Thoracic aorta (tissue), 2 donors: ENCODE measurements at regions not wholly inside any gene's neighbourhood (a gene's known extent, or its start where the extent isn't known, plus 50 kb on each side); places are given as distances from the start of the nearest gene placed in this dataset.
"Not testable (repeated sequence)": the region's sequence is repeated elsewhere in the genome, so short reads cannot be mapped to it uniquely, and the experiment has no call there.

Source experiments
- ATAC-seq: fragments of 150-250 bp; one replicate; pipeline ENCODE4 v1.8.0; 2017; ENCODE audit warnings: low read depth; ENCODE audit not compliant: insufficient number of reproducible peaks, low FRiP score
- DNase-seq: peaks from one replicate; pipeline ENCODE4 v3.0.0-alpha.2; 2020; ENCODE audit warnings: low spot score
- H3K27ac ChIP-seq, 2 donors: fragments of 200-600 bp; sonication (generic); 1 replicate in 1 of 2; 2 replicates in 1 of 2; pipeline ENCODE4 v1.5.1; 2016; ENCODE audit warnings: mild to moderate bottlenecking in 2 of 2, moderate library complexity in 2 of 2
- H3K27me3 ChIP-seq: fragments of 200-600 bp; sonication (generic); replicated peaks from 2 replicates; pipeline ENCODE4 v1.6.0; 2016; ENCODE audit warnings: mild to moderate bottlenecking; ENCODE audit not compliant: insufficient read depth
- H3K36me3 ChIP-seq: fragments of 200-600 bp; sonication (generic); one replicate; pipeline ENCODE4 v1.5.1; 2016
- H3K4me1 ChIP-seq, 2 donors: fragments of 200-600 bp; sonication (generic); 1 replicate in 1 of 2; 2 replicates in 1 of 2; pipeline versions ENCODE4 v1.5.1 to v1.6.0; 2016; ENCODE audit warnings: low read depth in 2 of 2, mild to moderate bottlenecking in 1 of 2; ENCODE audit not compliant: control insufficient read depth in 1 of 2
- H3K4me3 ChIP-seq: fragments of 200-600 bp; sonication (generic); 2 replicates; pipeline ENCODE4 v1.5.1; 2016; ENCODE audit warnings: mild to moderate bottlenecking
- H3K9me3 ChIP-seq: fragments of 200-600 bp; sonication (generic); 2 replicates; pipeline ENCODE4 v1.5.1; 2016

DNA sequence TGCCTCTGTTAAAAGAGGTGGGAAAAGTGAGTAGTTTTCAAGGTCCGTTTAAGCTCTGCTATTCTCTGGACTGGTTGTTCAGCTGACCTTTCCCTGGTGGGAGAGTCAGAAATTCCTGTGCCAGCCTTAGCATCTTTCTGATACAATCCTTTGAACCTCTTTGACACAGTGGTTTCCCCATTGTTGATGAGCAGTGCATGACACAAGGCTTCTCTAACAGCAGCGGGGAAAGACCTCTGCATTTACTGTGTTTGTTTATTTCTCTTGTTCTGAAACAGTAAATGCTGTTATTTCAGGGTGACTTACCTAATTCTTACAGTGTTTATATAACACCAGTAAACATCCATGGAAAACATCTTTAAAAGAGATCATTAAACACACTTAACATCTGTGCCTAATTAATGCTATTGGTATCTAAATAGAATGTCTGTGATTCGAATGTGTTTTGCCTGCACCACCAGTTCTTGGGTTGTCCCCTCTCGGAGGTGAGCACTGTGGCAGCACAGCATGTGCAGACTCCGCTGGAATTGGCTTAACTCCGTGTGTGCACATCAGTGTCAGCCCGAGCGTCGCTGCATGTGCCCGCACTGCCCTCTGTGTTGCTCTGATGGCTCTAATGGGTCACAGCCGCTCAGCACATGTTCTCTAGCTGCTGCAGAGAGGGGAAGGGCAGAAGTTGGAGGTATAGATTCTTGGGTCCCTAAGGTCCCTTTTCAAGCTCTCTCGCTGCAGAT, 104.3 kb downstream of the TBC1D26 start:
- H3K27me3 ChIP-seq, H3K27ac ChIP-seq, ATAC-seq, H3K9me3 ChIP-seq, H3K4me1 ChIP-seq, H3K4me3 ChIP-seq, DNase-seq, H3K36me3 ChIP-seq: not testable (repeated sequence)

DNA sequence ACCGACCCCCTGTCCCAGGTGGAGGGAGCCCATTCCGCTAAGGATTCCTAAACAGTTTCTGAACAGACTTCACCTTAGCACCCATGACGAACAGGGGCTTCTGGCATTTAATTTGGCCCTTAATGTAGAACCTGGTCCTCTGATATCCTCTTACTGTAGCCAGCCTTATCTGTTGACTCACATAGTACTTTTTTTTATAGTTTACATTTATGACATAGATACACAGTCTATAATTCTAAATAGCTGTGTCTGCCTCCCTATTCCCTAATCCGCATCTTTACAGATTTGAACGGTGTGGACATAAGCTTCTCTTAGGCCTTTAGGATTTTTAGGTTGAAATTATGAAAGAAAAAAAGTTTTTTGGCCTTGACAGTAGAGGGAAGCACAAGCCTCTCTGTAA, 104.9 kb downstream of the TBC1D26 start:
- not testable (repeated sequence) for DNase-seq, H3K27me3 ChIP-seq, H3K4me1 ChIP-seq, H3K36me3 ChIP-seq, H3K4me3 ChIP-seq, ATAC-seq, H3K27ac ChIP-seq, H3K9me3 ChIP-seq

DNA sequence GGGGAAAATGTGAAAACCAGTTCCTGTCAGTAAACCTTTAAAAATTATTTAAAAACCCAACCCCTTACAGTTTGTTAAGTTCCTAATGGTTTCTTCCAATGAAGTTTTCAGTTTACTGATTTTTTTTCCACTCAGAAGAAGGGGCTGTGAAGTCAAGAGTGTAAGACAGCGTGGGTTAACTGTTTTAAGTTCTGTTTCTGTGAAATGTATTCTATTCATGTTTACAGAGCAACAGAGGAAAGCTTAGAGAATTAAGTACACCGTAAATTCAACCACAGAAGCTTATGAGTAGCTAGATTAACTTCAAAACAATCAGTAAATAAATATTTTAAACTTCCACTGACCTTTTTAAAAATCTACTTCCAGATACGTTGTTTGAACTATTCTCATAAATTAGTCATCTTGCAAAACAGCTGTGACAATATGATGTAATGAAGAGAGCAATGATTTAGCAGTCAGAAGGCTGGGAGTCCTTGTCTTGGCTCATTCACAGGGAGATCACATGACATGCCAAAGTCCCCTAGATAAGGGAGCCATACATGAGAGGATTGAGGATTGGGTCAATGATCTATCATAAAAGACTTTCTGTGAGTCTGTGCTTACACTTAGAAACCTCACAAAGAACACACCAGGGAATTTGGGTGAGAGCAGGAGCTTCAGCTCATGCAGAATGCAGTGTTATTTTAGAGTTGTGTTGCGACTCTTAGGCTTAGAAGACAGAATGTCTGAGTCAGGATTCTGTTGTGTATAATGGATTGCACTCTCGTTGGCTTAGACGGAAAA, 97.3 kb upstream of the ADORA2B start:
- not testable (repeated sequence) for ATAC-seq, H3K27me3 ChIP-seq, H3K4me1 ChIP-seq, H3K27ac ChIP-seq, H3K9me3 ChIP-seq, DNase-seq, H3K36me3 ChIP-seq, H3K4me3 ChIP-seq

DNA sequence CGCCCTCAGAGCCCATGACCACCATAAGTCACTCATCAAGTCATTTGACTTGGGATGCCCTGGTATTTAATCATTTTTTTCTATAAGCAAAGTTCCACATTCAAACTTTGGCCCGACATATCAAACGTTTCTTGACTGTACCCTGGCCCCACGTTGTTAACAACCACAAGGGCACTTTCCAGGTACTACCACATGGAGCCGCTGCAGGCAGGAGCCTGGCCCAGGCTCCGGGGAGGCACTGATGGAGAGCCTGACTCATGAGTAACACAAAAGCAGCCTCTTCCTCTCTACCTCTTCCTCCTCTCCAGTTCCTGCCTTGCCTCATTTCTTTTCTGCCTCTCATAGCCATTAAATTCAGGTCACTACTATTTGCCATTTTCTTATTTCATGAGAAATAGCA, 95.9 kb upstream of the ADORA2B start:
- not testable (repeated sequence) for H3K27ac ChIP-seq, ATAC-seq, DNase-seq, H3K9me3 ChIP-seq, H3K27me3 ChIP-seq, H3K36me3 ChIP-seq, H3K4me3 ChIP-seq, H3K4me1 ChIP-seq

DNA sequence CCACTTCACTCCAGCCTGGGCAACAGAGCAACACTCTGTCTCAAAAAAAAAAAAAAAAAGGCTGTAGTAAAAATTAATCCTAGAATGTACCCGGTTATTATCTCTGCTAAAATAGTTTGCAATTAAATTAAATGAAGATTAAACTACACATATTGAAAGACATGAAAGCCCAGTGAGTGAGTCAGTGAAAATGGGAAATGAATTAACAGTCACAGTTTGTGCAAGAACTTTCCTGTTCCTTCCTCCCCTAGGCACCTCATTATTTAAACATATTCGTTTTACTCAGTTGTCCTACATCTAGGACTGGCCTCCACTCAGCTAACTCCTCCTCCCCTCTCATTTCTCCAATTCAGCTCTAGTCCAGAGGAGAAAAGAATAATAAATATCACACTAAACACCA, 94.9 kb upstream of the ADORA2B start:
- not testable (repeated sequence) for H3K36me3 ChIP-seq, H3K27ac ChIP-seq, ATAC-seq, H3K27me3 ChIP-seq, DNase-seq, H3K9me3 ChIP-seq, H3K4me1 ChIP-seq, H3K4me3 ChIP-seq

DNA sequence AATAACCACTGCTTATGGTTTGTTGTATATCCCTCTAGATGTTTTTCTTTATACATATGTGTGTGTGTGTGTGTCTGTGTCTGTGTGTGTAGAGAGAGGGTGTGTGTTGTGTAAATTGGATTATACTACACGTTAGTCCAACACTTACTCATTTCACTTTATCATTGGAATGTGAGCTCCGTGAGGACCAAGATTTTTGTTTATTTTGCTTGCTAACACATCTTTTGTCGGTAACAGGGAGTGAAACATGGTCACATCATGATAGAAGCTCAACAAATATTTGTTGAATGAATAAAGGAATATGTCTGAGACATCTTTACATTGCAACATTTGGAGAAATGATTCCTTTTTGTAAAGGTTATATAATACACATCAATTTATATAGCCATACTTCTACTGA, 94.2 kb upstream of the ADORA2B start:
- H3K9me3 ChIP-seq, DNase-seq, ATAC-seq, H3K36me3 ChIP-seq, H3K4me1 ChIP-seq, H3K4me3 ChIP-seq, H3K27ac ChIP-seq, H3K27me3 ChIP-seq: not testable (repeated sequence)

DNA sequence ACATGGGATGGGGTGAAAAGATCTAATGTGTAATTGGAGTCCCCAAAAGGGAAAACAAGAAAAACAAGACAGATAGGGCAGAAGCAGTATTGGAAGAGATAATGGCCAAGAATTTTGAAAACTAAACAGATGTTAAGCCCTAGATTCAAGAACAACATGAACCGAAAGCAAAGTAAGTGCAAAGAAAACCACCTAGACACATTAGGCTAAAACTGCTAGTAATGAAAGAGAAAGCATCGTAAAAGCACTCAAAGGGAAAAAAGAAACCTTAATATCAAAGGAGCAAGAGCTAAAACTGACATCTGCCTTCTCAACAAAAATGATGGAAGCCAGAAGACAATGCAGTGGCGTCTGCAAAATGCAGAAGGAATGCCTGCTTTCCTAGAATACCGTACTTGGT, 92.1 kb upstream of the ADORA2B start:
- not testable (repeated sequence) for H3K4me3 ChIP-seq, ATAC-seq, H3K27ac ChIP-seq, DNase-seq, H3K36me3 ChIP-seq, H3K4me1 ChIP-seq, H3K27me3 ChIP-seq, H3K9me3 ChIP-seq

DNA sequence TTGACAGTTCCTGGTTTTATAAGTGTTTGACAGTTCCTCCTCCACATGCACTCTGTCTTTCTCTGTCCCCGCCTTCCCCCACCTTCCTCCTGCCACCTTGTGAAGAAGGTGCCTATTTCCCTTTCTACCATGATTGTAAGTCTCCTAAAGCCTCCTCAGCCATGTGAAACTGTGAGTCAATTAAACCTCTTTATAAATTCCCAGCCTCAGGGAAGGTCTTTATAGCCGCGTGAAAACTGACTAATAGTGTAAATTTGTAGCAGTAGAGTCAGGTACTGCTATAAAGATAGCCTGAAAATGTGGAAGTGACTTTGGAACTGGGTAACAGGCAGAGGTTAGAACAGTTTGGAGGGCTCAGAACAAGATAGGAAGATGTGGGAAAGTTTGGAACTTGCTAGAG, 88.7 kb upstream of the ADORA2B start:
- H3K27ac ChIP-seq, DNase-seq, H3K36me3 ChIP-seq, ATAC-seq, H3K4me1 ChIP-seq, H3K4me3 ChIP-seq, H3K27me3 ChIP-seq, H3K9me3 ChIP-seq: not testable (repeated sequence)

DNA sequence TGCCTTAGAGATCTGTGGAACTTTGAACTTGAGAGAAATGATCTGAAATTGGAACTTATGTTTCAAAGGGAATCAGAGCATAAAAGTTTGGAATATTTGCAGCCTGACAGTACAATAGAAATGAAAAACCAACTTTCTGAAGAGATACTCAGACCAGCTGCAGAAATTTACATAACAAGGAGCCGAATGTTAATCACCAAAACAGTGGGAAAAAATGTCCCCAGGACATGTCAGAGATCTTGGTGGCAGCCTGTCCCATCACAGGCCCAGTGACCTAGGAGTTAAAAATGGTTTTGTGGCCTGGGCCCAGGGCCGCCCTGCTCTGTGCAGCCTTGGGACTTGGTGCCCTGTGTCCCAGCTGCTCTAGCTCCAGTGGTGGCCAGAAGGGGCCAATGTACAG, 88.2 kb upstream of the ADORA2B start:
- not testable (repeated sequence) for H3K9me3 ChIP-seq, H3K4me1 ChIP-seq, H3K27me3 ChIP-seq, H3K36me3 ChIP-seq, DNase-seq, H3K4me3 ChIP-seq, H3K27ac ChIP-seq, ATAC-seq

DNA sequence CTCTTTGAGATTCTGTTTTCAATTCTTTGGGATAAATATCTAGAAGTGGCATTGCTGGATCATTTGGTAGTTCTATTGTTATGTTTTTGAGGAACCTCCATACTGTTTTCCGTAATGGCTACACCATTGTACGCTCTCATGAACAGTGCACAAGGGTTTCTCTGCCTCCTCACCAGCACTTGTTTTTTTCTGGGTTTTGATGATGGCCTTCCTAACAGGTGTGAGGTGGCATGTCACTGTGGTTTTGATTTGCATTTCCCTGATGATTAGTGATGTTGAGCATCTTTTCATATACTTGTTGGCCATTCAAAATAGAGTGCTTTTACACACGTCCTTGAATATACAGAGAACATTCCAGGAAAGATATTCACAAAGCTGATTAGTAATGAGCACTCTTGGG, 86.8 kb upstream of the ADORA2B start:
- H3K27ac ChIP-seq, H3K4me3 ChIP-seq, H3K9me3 ChIP-seq, H3K4me1 ChIP-seq, H3K36me3 ChIP-seq, DNase-seq, ATAC-seq, H3K27me3 ChIP-seq: not testable (repeated sequence)

DNA sequence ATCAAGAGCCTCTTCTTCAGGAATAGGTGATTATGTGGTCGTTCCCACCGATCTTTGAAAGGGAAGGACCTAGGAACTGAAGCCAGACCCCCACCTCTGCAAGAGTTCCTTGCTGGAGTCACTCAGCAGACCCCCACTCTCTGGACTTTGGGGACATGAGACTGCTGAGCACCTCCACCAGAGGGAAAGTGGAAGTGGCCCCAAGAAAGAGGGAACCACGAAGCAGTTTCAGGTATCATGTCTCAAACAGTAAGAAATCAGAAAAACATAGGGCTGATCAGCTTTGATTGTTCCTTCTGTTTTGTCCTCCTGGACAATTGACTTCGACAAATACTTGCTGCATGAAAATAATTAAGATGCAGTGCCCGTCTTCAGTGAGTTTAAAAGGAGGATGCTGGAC, 84.2 kb upstream of the ADORA2B start:
- not testable (repeated sequence) for DNase-seq, H3K27ac ChIP-seq, H3K36me3 ChIP-seq, H3K27me3 ChIP-seq, H3K4me3 ChIP-seq, H3K9me3 ChIP-seq, ATAC-seq, H3K4me1 ChIP-seq

DNA sequence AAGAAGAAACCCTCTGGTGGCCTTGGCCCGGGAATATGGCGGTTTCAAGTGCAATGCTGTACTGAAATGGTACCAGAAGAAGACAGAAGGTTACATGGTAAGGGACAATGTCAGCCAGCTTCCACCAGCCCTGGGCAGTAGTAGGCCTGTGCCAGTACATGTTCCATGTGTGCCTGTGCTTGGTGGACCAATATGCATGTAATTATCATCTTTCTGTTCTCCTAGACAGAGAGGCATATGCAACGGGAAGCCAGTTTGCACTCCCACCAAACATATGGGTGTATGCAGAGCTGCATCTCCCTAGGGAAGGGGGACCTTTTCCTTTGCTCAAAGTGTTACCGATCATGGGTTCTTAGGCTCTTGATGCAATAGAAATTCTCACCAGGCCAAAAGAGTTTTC, 80.9 kb upstream of the ADORA2B start:
- not testable (repeated sequence) for H3K4me1 ChIP-seq, H3K27ac ChIP-seq, H3K27me3 ChIP-seq, H3K9me3 ChIP-seq, ATAC-seq, H3K4me3 ChIP-seq, DNase-seq, H3K36me3 ChIP-seq

DNA sequence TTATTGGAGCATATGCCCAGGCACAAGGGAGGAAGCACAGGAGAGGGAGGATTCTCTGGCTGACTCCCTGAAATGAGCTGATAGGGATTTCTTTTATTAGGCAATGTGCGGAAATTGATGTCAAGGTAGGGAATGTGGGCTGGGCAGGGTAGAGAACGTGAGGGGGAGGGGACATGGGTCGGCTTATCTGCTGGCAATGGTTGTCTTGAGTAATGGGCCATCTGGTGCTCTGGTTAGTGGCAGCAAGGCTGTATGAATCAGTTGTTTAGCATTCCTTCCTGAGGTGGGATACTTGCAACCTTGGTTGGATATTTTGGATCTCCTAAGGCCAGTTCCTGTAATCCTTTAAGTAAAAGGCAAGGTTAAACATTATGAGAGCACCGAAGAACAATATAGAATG, 80.5 kb upstream of the ADORA2B start:
- ATAC-seq: not testable (repeated sequence)

More for the DNA sequence above, 80.5 kb upstream of the ADORA2B start:
- H3K4me1 ChIP-seq, H3K36me3 ChIP-seq, H3K27me3 ChIP-seq, H3K27ac ChIP-seq, H3K4me3 ChIP-seq, H3K9me3 ChIP-seq, DNase-seq: not testable (repeated sequence)
